ENCODE measurements at regions not wholly inside any gene's neighbourhood (a gene's known extent, or its start where the extent isn't known, plus 50 kb on each side); places are given as distances from the start of the nearest gene placed in this dataset.

- H3K4me3 ChIP-seq (replicated peaks in 1 of 2; ENCODE audit: low read depth in 2 of 2, low read length in 2 of 2), result no peak overlapping the region
- no peak for TF ChIP-seq CTCF (IDR thresholded peaks at IDR 0.05; ENCODE audit: low read depth, low read length)
- peak in 1 of 2 donors; percentile 25 for DNase-seq (ENCODE audit: low read depth in 2 of 2)
These were observed 193.1 kb downstream of the SLIT2 start for GRCh38 chr4:20444599-20445337.

- no peak overlapping the region for H3K4me3 ChIP-seq (replicated peaks in 1 of 2; ENCODE audit: low read depth in 2 of 2, low read length in 2 of 2)
- peak; percentile 14 to 66 for DNase-seq (ENCODE audit: low read depth in 2 of 2)
- no peak for TF ChIP-seq CTCF (IDR thresholded peaks at IDR 0.05; ENCODE audit: low read depth, low read length)
These were observed 194.4 kb downstream of the SLIT2 start for GRCh38 chr4:20445933-20446723.

- no peak for DNase-seq (ENCODE audit: low read depth in 2 of 2)
- no peak for TF ChIP-seq CTCF (IDR thresholded peaks at IDR 0.05; ENCODE audit: low read depth, low read length)
- H3K4me3 ChIP-seq (replicated peaks in 1 of 2; ENCODE audit: low read depth in 2 of 2, low read length in 2 of 2), result no peak overlapping the region
These were observed 195.4 kb downstream of the SLIT2 start for GRCh38 chr4:20447103-20447502.

- TF ChIP-seq CTCF (IDR thresholded peaks at IDR 0.05; ENCODE audit: low read depth, low read length), result no peak
- no peak for DNase-seq (ENCODE audit: low read depth in 2 of 2)
- no peak overlapping the region for H3K4me3 ChIP-seq (replicated peaks in 1 of 2; ENCODE audit: low read depth in 2 of 2, low read length in 2 of 2)
These were observed 200.3 kb downstream of the SLIT2 start for GRCh38 chr4:20451986-20452385.

- TF ChIP-seq CTCF (IDR thresholded peaks at IDR 0.05; ENCODE audit: low read depth, low read length), result no peak
- no peak for DNase-seq (ENCODE audit: low read depth in 2 of 2)
- no peak overlapping the region for H3K4me3 ChIP-seq (replicated peaks in 1 of 2; ENCODE audit: low read depth in 2 of 2, low read length in 2 of 2)
These were observed 202.8 kb downstream of the SLIT2 start for GRCh38 chr4:20454515-20454914.

GRCh38 chr4:20456407-20456806 lies 204.7 kb downstream of the SLIT2 start:
- DNase-seq (ENCODE audit: low read depth in 2 of 2), result peak in 1 of 2 donors; percentile 45
- TF ChIP-seq CTCF (IDR thresholded peaks at IDR 0.05; ENCODE audit: low read depth, low read length), result no peak
- H3K4me3 ChIP-seq (replicated peaks in 1 of 2; ENCODE audit: low read depth in 2 of 2, low read length in 2 of 2), result no peak overlapping the region

Measured in cardiac fibroblast (primary cell).